GM12878 (cell line): ENCODE measurements at regions not wholly inside any gene's neighbourhood (a gene's known extent, or its start where the extent isn't known, plus 50 kb on each side); places are given as distances from the start of the nearest gene placed in this dataset.

Source experiments
- ATAC-seq: fragments of 200-7000 bp; cut with Tn5 transposase; 3 replicates; pipeline ENCODE4 v1.9.1; 2020; ENCODE audit warnings: mild to moderate bottlenecking, moderate library complexity
- BruUV-seq: library from RNA; stranded (reverse); fragments of 400-500 nt; replicated peaks from 2 replicates; lab custom pipeline; 2021; lab: Mats Ljungman, UMichigan
- CTCF ChIA-PET: fragments of 300-600 bp; sonication (Branson Sonifier 250); formaldehyde crosslinking; extraction: SDS; loops from one replicate; lab custom pipeline; 2021; ENCODE audit warnings: inconsistent platforms; lab: Yijun Ruan, JAX
- POLR2A ChIA-PET: fragments of 350-600 bp; formaldehyde crosslinking; extraction: SDS; loops from one replicate; lab custom pipeline; 2021; ENCODE audit warnings: inconsistent platforms; lab: Charles Lee
- RAD21 ChIA-PET: fragments of 300-600 bp; sonication (Branson Sonifier 250); formaldehyde crosslinking; loops from one replicate; lab custom pipeline; 2023; ENCODE audit warnings: antibody characterized with exemption; ENCODE audit not compliant: unreplicated experiment; lab: Charles Lee
- SMC1A ChIA-PET: fragments of 300-600 bp; sonication (Branson Sonifier 250); formaldehyde crosslinking; loops from one replicate; lab custom pipeline; 2023; ENCODE audit not compliant: unreplicated experiment, uncharacterized antibody; lab: Charles Lee
- DNase-seq: peaks from one replicate; pipeline ENCODE4 v3.0.0-alpha.2; 2011; ENCODE audit warnings: low read depth, low spot score
- FAIRE-seq: peaks from 3 replicates; lab custom pipeline; 2011; peaks lifted over from hg19 to GRCh38; lab: Jason Lieb, UNC
- H2AFZ ChIP-seq: 2 replicates; pipeline ENCODE4 v1.6.0; 2011; ENCODE audit warnings: low read depth, low read length, control low read depth; ENCODE audit not compliant: control insufficient read depth
- H3K27ac ChIP-seq: 2 replicates; pipeline ENCODE4 v1.5.1; 2011; ENCODE audit warnings: control low read depth; ENCODE audit not compliant: control insufficient read depth, insufficient read depth
- H3K27me3 ChIP-seq, 2 experiments: replicated peaks in 1 of 2; 2 replicates each; pipeline versions ENCODE4 v1.6.0 to v1.6.1; 2011; ENCODE audit warnings: low read length in 1 of 2; ENCODE audit not compliant: control insufficient read depth in 2 of 2, insufficient read depth in 2 of 2
- H3K36me3 ChIP-seq, 2 experiments: 2 replicates each; pipeline ENCODE4 v1.5.1; 2011; ENCODE audit warnings: low read length in 1 of 2; ENCODE audit not compliant: control insufficient read depth in 2 of 2, insufficient read depth in 2 of 2
- H3K4me1 ChIP-seq: 2 replicates; pipeline ENCODE4 v1.6.1; 2011; ENCODE audit warnings: mild to moderate bottlenecking, low read length, moderate library complexity, mixed read lengths; ENCODE audit not compliant: control insufficient read depth, insufficient read depth
- H3K4me2 ChIP-seq: 2 replicates; pipeline ENCODE4 v1.6.0; 2011; ENCODE audit warnings: control low read depth; ENCODE audit not compliant: control insufficient read depth, insufficient read depth
- H3K4me3 ChIP-seq: fragments of 200-600 bp; sonication (generic); 2 replicates; pipeline ENCODE4 v1.5.1; 2016
- H3K79me2 ChIP-seq: 2 replicates; pipeline ENCODE4 v1.6.0; 2011; ENCODE audit warnings: low read length; ENCODE audit not compliant: control insufficient read depth, insufficient read depth
- H3K9ac ChIP-seq: 2 replicates; pipeline ENCODE4 v1.8.0; 2011; ENCODE audit warnings: low read length, control low read depth, mixed read lengths; ENCODE audit not compliant: control insufficient read depth, insufficient read depth
- H3K9me3 ChIP-seq: replicated peaks from 3 replicates; pipeline ENCODE4 v1.5.1; 2011; ENCODE audit warnings: mild to moderate bottlenecking, low read length; ENCODE audit not compliant: control insufficient read depth, insufficient read depth
- H4K20me1 ChIP-seq: 2 replicates; pipeline ENCODE4 v1.6.0; 2011; ENCODE audit not compliant: control insufficient read depth, insufficient read depth
- CBX5 ChIP-seq: sonication (generic); IDR thresholded peaks from 2 replicates; pipeline ENCODE4 v1.6.1; 2016; ENCODE audit warnings: low read depth, moderate library complexity, mild to moderate bottlenecking, inconsistent platforms
- CEBPB ChIP-seq, 2 experiments: fragments of 150-350 bp in 1 of 2; IDR thresholded peaks; 2 replicates each; pipeline ENCODE4 v1.6.1; 2012 to 2014; ENCODE audit warnings: low read depth in 2 of 2, low read length in 2 of 2, borderline replicate concordance in 1 of 2, inconsistent platforms in 1 of 2
- KLF5 ChIP-seq: fragments of 450-650 bp; IDR thresholded peaks from 2 replicates; pipeline ENCODE4 v1.6.1; 2014; ENCODE audit warnings: mild to moderate bottlenecking; ENCODE audit not compliant: partially characterized antibody
- SMARCA5 ChIP-seq: fragments of 450-650 bp; IDR thresholded peaks from 2 replicates; pipeline ENCODE4 v1.6.1; 2017; ENCODE audit warnings: mild to moderate bottlenecking
- SPI1 ChIP-seq: IDR thresholded peaks from 2 replicates; pipeline ENCODE4 v1.6.1; 2011; ENCODE audit warnings: low read depth, mild to moderate bottlenecking, low read length, moderate library complexity, borderline replicate concordance; ENCODE audit not compliant: insufficient read depth
- SREBF1 ChIP-seq: IDR thresholded peaks from 2 replicates; pipeline ENCODE4 v1.6.1; 2012; ENCODE audit warnings: mild to moderate bottlenecking, low read length
- TCF7 ChIP-seq: IDR thresholded peaks from 2 replicates; pipeline ENCODE4 v1.6.1; 2014; ENCODE audit warnings: antibody characterized with exemption, borderline replicate concordance
- YY1 ChIP-seq: IDR thresholded peaks from 2 replicates; pipeline ENCODE4 v1.6.1; 2011; ENCODE audit warnings: low read depth, mild to moderate bottlenecking, low read length
- ZNF24 ChIP-seq: fragments of 450-650 bp; IDR thresholded peaks from 2 replicates; pipeline ENCODE4 v1.6.1; 2017; ENCODE audit warnings: antibody characterized with exemption, mild to moderate bottlenecking
- WGBS: methylation state at CpG from one replicate; pipeline ENCODE4 v1.1.6; 2016; ENCODE audit warnings: low lambda C conversion rate; ENCODE audit not compliant: insufficient replicate concordance, insufficient coverage; ENCODE audit errors: missing lambda C conversion rate; 5-methylcytosine and 5-hydroxymethylcytosine counted together
- in situ Hi-C: fragments of 300-500 bp; cut with MboI; formaldehyde crosslinking; loops from 9 replicates; pipeline ENCODE4 v1.14.3; 2018; ENCODE audit warnings: mixed read lengths
- intact Hi-C: fragments of 100-400 bp; cut with micrococcal nuclease; formaldehyde crosslinking; loops from one replicate; pipeline ENCODE4 v1.14.2; 2022; ENCODE audit not compliant: unreplicated experiment
- TF ChIP-seq, protein P1 (sequence below): fragments of 150-350 bp; IDR thresholded peaks from 2 replicates; pipeline ENCODE4 v1.6.1; 2016; ENCODE audit warnings: low read depth, low read length

GRCh38 chr16:54744998-54745397 is 185.7 kb upstream of the IRX5 start:
- no peak for ATAC-seq
- Histone ChIP-seq H3K4me1 (no peaks in the 10 kb centered on the region), H3K9me3 (no peaks in the 10 kb centered on the region), H3K9ac (no peak overlapping the region), H3K27ac (no peak overlapping the region), H3K4me2 (no peak overlapping the region), H4K20me1 (no peaks in the 10 kb centered on the region), H2AFZ (no peak overlapping the region), H3K36me3 (no peaks in the 10 kb centered on the region), H3K4me3 (no peak overlapping the region), H3K27me3 (no peaks in the 10 kb centered on the region), H3K79me2 (no peaks in the 10 kb centered on the region)
- ChIA-PET POLR2A (no interaction called here), SMC1A (interaction anchor here (1.3 kb wide), 1 partner anchor 20 kb away, joined by 3 read pairs; no protein-coding TSS in a partner anchor), CTCF (no interaction called here), RAD21 (no interaction called here)
- no peak for FAIRE-seq
- no peak for TF ChIP-seq KLF5
- TF ChIP-seq CBX5: no peak
- TF ChIP-seq SMARCA5: no peak
- no peak for TF ChIP-seq TCF7
- no peak for TF ChIP-seq SREBF1
- no peak for TF ChIP-seq CEBPB (IDR thresholded peaks at IDR 0.05; ENCODE audit: borderline replicate concordance in 1 of 2, low read depth in 2 of 2, low read length in 2 of 2)
- TF ChIP-seq YY1: no peak
- no peak for TF ChIP-seq SPI1
- TF ChIP-seq ZNF24: no peak
- TF ChIP-seq, protein P1, sequence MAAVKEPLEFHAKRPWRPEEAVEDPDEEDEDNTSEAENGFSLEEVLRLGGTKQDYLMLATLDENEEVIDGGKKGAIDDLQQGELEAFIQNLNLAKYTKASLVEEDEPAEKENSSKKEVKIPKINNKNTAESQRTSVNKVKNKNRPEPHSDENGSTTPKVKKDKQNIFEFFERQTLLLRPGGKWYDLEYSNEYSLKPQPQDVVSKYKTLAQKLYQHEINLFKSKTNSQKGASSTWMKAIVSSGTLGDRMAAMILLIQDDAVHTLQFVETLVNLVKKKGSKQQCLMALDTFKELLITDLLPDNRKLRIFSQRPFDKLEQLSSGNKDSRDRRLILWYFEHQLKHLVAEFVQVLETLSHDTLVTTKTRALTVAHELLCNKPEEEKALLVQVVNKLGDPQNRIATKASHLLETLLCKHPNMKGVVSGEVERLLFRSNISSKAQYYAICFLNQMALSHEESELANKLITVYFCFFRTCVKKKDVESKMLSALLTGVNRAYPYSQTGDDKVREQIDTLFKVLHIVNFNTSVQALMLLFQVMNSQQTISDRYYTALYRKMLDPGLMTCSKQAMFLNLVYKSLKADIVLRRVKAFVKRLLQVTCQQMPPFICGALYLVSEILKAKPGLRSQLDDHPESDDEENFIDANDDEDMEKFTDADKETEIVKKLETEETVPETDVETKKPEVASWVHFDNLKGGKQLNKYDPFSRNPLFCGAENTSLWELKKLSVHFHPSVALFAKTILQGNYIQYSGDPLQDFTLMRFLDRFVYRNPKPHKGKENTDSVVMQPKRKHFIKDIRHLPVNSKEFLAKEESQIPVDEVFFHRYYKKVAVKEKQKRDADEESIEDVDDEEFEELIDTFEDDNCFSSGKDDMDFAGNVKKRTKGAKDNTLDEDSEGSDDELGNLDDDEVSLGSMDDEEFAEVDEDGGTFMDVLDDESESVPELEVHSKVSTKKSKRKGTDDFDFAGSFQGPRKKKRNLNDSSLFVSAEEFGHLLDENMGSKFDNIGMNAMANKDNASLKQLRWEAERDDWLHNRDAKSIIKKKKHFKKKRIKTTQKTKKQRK: no peak
- WGBS: 45% methylated on average over 6 of the region's 6 CpGs
- in situ Hi-C loops (no loop called here), intact Hi-C loops (no loop called here)
- DNase-seq: no peak
- BruUV-seq: no TSS peak
